Hippocampal formation (tissue), 2 donors: ENCODE measurements at regions not wholly inside any gene's neighbourhood (a gene's known extent, or its start where the extent isn't known, plus 50 kb on each side); places are given as distances from the start of the nearest gene placed in this dataset.
"Not testable (repeated sequence)": the region's sequence is repeated elsewhere in the genome, so short reads cannot be mapped to it uniquely, and the experiment has no call there.

Source experiments
- DNase-seq, 2 donors: peaks; one replicate each; lab custom pipeline; 2025; lab: John Stamatoyannopoulos, UW

GRCh38 chr2:155679647-155680046, 652.9 kb downstream of the NR4A2 start:
- DNase-seq, result no peak

GRCh38 chr2:155675920-155676319, 656.6 kb downstream of the NR4A2 start:
- DNase-seq, result no peak

GRCh38 chr2:155665704-155666103, 666.8 kb downstream of the NR4A2 start:
- no peak for DNase-seq

- DNase-seq, result no peak
These were observed 669.3 kb downstream of the NR4A2 start for GRCh38 chr2:155663265-155663664.

- DNase-seq, result no peak
These were observed 670.3 kb downstream of the NR4A2 start for GRCh38 chr2:155662224-155662623.

- DNase-seq, result no peak
These were observed 679.3 kb downstream of the NR4A2 start for GRCh38 chr2:155653176-155653575.

GRCh38 chr2:155651851-155652250, 680.7 kb downstream of the NR4A2 start:
- no peak for DNase-seq

- DNase-seq, result no peak
These were observed 686.7 kb downstream of the NR4A2 start for GRCh38 chr2:155645791-155646190.

GRCh38 chr2:155643056-155643775, 689.3 kb downstream of the NR4A2 start:
- DNase-seq, result no peak

- no peak for DNase-seq
These were observed 698.5 kb downstream of the NR4A2 start for GRCh38 chr2:155633887-155634570.

- DNase-seq, result no peak
These were observed 699.3 kb downstream of the NR4A2 start for GRCh38 chr2:155633060-155633839.

- no peak for DNase-seq
These were observed 701.8 kb downstream of the NR4A2 start for GRCh38 chr2:155630760-155631159.

GRCh38 chr2:155622443-155622842, 710.1 kb downstream of the NR4A2 start:
- DNase-seq, result no peak

- no peak for DNase-seq
These were observed 731.4 kb downstream of the NR4A2 start for GRCh38 chr2:155600914-155601760.

- DNase-seq, result no peak
These were observed 732.2 kb downstream of the NR4A2 start for GRCh38 chr2:155600296-155600695.

GRCh38 chr2:155599834-155600233, 732.7 kb downstream of the NR4A2 start:
- DNase-seq, result no peak

GRCh38 chr2:155583674-155584195, 748.8 kb downstream of the NR4A2 start:
- no peak for DNase-seq

GRCh38 chr2:155574941-155575340, 757.6 kb downstream of the NR4A2 start:
- no peak for DNase-seq

- DNase-seq, result no peak
These were observed 785.0 kb downstream of the NR4A2 start for GRCh38 chr2:155547571-155547970.

- DNase-seq, result peak in 1 of 2 donors; percentile 0
These were observed 785.6 kb downstream of the NR4A2 start for GRCh38 chr2:155546721-155547555.

GRCh38 chr2:155539028-155539427, 793.5 kb downstream of the NR4A2 start:
- not testable (repeated sequence) for DNase-seq
